GM18909 (cell line): ENCODE measurements at regions not wholly inside any gene's neighbourhood (a gene's known extent, or its start where the extent isn't known, plus 50 kb on each side); places are given as distances from the start of the nearest gene placed in this dataset.
"Not testable (repeated sequence)": the region's sequence is repeated elsewhere in the genome, so short reads cannot be mapped to it uniquely, and the experiment has no call there.

Experiments used
- ATAC-seq: cut with Tn5 transposase; IDR thresholded peaks from one replicate; pipeline ENCODE4 v1.9.1; 2021; ENCODE audit warnings: mild to moderate bottlenecking; ENCODE audit not compliant: unreplicated experiment, poor library complexity

DNA sequence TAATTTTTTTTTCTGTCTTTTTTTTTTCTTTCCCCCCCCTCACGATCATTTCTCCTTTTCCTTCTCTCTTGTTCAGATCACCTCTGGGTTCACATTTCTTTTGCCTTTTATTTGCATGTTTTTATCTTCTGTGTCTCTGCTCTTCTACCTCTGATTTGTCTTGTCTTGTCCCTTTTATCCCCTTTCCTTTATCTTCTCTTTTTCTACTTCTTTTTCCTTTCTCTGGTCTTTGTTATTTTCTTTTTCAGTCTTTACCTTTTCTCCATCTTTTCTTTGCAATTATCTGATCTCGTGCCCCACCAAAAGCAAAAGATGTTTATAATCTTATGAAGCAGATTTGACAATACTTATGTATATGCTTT lies 77.8 kb upstream of the RAP1B start:
- ATAC-seq: no peak

DNA sequence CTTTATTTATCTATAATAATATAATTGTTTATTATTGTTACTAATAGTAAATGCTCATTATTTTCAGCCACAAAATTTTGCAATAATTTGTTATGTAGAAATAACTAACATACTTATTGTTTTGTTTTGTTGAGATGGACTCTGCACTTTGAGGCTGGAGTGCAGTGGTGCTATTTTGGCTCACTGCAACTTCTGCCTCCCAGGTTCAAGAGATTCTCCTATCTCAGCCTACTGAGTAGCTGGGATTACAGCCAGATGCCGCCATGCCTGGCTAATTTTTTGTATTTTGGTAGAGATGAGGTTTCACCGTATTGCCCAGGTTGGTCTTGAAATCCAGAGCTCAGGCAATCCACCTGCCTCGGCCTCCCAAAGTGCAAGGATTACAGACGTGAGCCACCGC lies 76.6 kb upstream of the RAP1B start:
- ATAC-seq: no peak

DNA sequence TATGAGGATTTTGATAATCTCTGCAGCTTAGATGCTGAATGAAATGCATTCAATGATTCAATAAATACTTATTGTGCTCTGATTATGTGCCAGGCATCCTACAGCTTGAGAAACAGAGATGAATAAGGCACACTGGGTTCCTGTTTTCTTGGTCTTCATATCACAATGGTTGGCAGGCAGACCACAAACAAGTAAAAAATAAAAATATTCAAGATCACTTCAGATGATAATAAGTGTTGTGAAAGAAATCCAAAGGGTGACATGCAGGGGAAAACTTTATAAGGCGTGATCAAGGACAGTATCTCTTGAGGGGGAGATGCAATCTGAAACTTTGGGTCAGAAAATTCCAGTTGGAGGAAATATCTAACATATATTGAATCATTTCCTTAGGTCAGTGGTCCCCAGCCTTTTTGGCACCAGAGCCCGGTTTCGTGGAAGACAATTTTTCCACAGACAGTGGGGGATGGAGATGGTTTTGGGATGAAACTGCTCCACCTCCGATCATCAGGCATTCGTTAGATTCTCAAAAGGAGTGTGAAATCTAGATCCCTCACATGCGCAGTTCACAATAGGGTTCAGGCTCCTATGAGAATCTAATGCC lies 73.7 kb upstream of the RAP1B start:
- no peak for ATAC-seq

DNA sequence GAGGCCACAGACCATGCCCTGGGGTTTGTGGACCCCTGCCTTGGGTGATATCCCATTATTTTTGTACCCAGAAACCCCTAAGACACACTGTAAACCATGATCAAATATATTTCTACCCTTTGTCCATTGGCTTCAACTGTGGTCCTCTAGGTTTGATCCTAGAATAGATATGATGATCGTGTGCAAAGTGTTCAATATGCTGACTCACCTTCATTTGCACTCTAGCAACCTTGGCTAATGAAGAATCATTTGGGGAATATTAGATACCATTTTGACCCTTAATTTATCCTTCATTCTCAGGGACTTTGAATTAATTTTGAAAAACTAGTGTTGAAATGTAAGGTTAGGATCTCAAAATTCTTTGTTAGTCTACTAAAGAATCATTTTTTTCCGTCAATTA lies 73.1 kb upstream of the RAP1B start:
- ATAC-seq: no peak

DNA sequence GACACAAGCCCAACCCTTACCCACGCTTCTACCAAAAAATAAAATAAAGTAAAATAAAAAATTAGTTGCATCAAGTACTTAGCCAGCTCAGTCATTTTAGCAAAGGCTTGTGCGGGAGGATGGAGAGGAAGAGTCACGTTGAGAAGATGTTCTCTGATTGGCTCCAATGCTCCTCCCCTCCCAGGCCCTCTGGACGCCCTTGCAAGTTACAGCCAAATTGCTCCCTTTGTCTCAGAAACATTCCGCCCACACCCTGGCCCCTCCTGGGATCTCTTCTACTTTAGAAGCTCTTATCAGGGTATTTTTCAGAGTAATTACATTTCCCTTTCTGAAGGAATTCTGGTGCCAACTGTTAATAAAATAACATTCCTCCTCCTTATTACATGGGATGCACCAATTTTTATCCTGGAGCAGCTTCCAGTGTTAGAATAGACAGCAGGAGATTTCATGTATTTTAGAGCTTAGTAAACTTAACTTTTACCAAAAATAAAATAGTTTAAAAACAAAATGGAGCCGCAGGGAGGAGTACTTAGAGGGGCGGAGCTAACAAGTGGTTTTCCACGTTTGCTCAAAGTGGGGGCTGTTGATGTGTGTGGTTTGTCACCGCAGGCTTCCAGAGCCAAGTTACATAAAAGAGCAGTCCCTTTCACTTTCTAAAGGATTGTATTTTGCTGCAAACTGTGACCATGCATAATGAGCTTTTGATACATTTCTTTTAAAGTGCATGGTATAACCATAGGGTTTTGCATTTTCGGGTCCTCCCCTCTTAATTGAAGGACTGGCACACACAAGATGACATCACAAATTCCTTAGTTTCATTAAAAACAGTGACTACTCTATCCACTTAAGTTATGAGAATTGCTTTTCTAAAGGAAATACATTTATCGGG lies 71.7 kb upstream of the RAP1B start:
- ATAC-seq: no peak

DNA sequence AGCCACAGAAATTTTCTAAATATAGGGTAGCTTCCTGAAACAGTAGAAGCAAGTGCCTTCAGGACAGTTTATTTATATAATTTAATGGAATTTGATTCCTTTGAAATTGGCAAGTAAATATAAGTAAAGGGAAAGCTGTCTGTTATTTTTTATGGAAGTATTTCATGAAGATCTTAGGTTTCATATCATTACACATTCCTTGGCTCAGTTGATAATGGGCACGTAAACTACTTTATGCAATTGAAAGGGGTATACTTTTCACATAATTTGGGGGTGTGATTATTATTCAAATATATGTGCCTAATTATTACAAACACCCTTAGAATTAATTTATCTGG lies 71.1 kb upstream of the RAP1B start:
- no peak for ATAC-seq

DNA sequence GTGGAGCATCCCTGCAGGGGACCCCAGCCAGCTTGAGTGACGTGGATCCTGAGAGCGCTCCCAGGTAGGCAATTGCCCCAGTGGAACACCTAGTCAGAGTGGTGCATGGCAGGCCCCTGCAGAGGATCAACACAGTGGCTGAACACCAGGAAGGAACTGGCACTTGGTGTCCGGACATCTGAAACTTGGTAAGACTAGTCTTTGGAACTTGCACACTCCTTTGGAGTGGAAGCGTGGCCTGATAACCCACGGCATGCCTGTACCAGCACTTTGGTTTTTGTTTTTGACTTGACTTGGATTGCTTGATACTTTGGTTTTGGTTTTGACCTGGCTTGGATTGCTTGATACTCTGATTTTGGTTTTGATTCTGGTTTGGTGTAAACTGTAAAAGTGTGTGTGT lies 69.9 kb upstream of the RAP1B start:
- not testable (repeated sequence) for ATAC-seq

DNA sequence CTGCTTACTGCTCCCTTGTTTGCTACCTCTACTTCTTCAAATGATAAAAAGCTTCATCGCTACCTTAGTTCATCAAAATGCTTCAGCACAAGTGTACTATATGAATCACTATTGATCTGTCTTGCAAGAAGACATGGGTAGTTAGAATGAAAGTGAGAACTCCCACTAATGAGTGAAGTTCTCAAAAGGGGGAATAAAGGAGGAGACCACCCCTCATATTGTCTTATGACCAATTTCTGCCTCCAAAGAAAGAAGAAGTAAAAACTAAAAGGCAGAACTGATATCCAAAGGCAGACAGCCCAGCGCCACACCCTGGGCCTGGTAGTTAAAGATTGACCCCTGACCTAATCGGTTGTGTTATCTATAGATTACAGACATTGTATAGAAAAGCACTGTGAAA lies 63.4 kb upstream of the RAP1B start:
- not testable (repeated sequence) for ATAC-seq

DNA sequence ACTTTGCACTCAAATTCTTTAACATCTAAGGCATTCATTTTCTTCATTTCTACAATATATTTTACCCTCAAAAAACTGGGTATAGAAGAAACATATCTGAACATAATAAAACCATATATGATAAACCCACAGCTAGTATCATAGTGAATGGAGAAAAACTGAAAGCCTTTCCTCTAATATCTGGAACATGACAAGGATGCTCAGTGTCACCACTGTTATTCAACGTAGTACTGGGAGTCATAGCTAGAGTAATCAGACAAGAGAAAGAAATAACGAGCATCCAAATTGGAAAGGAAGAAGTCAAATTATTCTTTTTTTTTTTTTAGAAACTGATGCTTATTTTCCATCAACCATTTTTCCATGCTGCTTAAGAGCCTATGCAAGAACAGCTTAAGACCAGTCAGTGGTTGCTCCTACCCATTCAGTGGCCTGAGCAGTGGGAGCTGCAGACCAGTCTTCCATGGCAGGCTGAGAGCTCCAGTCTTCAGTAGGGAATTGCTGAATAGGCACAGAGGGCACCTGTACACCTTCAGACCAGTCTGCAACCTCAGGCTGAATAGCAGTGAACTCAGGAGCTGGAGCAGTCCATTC lies 58.0 kb upstream of the RAP1B start:
- ATAC-seq: not testable (repeated sequence)

DNA sequence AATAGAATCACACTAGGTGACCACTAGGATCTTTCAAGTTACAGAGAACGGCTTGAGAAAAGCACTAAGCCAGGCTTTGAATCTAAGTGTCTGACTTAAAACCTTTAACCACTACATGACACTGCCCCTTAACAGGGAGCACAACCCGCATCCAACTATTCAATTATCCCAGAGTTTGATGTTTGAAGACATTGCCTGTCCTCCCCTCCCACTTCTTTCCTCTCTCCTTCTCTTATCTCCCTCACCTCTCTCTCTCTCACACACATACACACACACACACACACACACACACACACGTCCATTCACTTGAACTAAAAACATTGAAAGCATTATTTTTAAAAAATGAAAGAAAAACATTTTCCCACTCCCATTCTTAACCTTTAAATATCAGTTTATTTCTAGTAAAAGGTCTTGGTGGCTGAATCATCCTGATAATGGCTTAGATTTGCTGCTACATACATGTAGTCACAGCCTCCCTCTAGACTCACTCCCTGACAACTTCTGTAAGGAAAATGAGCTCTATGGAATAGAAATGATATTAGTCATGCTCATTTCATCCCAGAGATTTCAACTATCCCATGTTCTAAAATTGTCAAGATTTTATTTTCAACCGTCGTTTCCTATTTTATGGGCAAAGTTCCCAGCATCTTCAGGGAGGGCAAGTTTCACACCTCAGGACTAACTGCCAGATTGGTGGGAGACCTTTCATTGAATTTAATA lies 53.5 kb upstream of the RAP1B start:
- ATAC-seq: no peak

DNA sequence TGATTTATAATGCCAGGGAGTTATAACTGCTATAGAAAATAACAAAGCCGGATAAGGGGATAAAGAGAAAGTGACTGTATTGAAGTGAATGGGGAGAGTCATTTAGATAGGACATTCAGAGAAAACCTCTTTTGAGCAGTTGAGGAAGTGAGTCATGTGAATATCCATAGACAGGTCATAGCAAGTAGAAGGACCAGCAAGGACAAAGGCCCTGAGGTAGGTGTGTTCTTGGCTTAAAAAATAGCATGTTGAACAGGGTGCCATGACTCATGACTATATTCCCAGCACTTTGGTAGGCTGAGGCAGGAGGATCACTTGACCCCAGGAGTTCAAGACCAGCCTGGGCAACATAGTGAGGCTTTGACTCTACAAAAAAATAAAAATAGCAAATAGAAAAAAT lies 51.5 kb upstream of the RAP1B start:
- no peak for ATAC-seq

DNA sequence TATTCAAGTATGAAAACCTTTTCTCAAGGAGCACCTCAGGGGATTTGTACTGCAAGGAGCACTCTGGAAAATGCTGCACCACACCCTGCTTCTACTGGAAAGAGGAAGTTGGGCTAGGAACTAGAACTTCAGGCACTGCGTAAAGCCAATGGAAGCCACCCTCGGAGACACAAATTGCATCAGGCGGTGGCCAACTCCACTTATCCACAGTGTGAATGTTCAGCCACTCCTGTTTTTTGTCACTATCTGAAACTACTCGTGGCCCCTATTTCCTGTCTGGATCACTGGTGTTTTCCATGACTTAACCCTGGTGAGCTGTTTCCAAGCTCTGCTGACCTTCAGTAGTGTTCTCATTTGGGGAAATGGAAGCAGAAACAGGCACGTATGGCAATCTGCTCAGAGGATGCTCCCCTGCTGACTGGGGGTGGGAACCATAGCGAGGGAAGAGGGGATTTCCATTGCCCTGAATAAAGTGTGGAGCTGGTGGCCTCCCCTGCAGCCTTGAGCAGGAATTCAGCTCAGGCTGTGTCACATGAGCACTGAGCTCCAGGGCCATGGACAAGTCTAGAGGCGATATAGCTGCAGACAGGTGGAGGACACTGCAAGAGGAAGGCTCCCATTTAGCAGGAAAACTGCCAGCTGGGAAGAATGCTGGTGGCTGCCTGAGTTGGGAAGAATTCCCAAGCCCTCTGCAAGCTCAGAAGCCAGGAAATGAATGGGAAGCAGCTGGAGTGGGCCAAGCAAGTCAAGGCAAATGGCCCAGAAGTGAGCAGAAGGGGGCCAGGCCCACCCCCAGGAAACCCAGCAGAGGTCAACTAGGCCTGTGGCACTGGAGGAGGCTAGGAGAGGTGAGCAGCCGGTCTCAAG lies 50.5 kb upstream of the RAP1B start:
- ATAC-seq: no peak

DNA sequence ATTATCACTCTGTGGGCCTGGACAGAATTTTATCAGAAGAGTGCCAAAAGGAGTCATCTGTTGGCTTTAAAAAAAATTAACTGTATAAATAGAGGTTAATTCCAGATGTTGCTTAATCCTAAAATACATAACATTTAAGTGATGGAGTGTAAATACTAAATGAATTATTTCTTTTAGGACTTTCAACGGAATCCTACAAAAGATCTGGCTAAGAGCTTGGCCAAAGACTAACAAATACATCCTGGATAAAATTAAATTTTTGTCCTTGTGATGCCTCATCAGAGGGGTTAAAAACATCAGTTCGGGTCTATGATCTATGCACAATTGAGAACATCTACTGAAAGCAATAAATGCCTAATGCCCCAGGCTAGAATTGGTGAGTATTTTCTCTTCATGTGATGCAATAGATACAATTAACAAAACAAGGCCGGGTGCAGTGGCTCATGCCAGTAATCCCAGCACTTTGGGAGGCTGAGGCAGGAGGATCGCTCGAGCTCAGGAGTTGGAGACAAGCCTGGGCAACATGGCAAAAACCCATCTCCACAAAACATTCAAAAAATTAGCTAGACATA lies 49.8 kb upstream of the RAP1B start:
- no peak for ATAC-seq
